Amygdala (tissue), 56 donors: ENCODE measurements at regions not wholly inside any gene's neighbourhood (a gene's known extent, or its start where the extent isn't known, plus 50 kb on each side); places are given as distances from the start of the nearest gene placed in this dataset.

Experiments used
- DNase-seq, 56 donors: peaks; one replicate each; lab custom pipeline; 2025; lab: John Stamatoyannopoulos, UW

DNA sequence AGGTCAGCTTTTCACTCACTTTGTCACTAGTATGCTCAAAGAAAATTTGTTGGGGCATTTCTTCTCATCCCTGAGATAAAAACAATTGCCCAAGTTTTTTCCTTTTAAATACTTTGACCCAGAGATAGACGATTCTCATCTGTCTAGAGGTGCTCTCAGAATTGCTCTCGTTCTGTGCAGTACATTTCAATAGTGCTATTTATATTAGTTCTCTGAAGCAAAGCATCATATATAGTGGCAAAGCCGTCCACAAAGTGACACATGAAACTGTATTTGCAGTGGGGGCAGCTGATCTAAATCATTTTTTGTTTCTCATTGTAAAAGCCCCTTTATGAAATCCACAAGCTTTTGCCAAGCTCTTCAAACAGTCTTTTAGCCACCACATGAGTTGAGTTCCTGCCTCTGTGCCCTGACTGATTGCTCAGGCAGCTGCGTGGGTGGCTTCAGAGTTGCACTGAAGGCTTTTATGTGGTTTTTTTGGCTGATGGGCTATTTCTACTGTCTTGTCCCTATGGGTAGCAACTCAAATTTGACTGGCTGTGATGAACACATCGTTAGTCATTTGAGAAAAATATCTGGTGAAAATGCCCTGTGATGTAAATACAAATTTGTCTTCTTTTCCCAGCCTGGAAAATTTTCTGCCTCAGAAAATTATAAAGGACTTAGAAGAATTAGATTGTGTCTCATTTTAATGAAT lies 119.1 kb upstream of the OTUD4 start:
- DNase-seq: peak in 11 of 56 donors; percentile 0 to 17 (median 3)

DNA sequence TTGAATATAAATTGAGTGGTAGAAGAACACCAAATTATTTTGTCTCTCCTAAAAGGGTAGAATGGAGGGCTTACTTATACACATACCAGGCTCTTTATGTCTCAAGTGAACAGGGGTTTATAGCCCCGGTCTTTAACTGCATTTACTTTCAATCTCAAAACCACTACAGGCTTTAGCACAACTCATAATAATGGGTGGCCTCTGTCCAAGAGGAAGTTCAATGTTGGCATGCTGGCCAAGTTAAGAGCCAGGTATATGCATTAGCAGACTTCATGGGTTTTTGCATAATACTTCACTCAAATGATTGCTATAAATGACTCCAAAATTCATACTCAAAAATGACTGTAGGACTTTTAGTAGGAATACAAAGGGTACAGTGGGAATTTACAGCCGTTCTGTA lies 118.5 kb upstream of the OTUD4 start:
- DNase-seq: no peak

DNA sequence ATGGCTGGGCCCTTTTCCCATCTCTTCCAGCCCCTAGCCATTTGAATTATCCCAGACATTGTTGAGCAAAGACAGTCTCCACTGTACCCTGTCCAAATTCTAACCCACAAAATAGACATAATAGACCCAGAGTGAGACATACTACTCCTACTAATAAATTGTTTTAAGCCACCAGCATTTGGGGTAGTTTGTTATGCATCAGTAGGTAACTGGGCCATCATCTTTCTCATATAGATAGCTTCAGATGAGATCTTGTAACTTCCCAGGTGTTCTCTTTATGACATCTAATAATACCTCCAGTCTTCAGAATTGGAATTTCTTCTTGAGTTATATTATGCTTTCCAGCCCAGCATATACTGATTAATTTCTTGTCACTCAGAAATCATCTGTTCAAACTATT lies 117.2 kb upstream of the OTUD4 start:
- DNase-seq: no peak

DNA sequence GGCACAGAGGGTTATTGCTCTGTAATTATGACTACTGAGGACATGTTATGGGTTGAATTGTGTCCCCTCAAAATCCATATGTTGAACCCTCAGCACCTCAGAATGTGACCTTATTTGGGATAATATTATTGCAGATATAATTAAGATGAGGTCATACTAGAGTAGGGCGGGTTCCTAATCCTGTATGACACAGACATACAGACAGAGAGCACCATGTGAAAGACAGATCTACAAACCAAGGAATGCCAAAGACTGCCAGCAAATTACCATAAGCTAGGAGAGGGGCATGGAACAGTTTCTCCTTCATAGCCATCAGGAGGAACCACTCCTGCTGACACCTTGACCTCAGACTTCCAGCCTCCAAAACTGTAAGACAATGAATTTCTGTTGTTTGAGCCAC lies 115.2 kb upstream of the OTUD4 start:
- DNase-seq: no peak

DNA sequence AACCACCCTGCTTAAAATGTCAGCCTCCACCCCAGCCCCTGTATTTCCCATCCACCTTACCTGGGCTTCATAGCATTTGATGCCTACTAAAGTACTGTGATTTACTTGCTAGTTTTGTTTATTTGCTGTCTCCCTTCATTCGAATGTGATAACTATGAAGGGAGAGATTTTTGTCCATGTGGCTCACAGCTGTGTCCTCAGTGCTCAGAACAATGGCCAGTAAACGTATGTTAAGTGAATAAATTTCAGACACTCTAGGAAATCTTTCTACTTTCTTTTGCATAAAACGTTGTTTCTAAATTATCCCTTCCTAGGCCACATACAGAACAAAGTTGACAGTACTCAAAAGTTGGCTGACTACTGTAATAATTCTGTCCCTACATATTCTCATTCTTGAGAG lies 114.7 kb upstream of the OTUD4 start:
- no peak for DNase-seq

DNA sequence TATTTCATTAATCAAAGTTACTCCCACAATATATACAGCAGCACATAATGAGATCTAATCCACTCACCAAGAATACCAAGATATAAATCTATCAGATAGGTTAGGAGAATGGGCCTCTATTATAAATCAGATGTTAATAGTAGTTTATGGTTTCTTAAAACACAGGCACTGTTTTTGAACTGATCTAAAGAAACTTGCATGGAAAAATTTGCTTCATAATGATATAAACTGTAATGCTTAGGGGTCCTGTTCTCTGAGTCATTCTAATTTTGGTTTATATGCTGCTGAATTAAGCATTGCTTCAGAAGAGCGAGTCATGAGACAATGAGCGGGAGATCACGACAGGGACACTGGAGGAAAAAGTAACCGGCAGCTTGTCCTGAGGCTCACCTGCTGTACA lies 113.3 kb upstream of the OTUD4 start:
- DNase-seq: no peak

DNA sequence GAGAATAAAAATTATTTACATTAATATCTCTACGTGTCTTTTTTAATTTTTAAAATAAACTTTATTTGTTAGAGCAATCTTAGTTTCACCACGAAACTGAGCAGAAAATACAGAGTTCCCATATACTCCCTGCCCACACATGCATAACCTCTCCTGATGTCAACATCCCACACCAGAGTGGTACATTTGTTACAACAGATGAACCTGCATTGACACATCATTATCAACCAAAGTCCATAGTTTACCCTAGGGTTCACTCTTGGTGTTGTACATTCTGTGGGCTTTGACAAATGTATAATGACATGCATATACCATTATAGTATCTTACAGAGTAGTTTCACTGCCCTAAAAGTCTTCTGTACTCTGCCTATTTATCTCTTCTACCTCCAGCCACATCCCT lies 110.6 kb upstream of the OTUD4 start:
- no peak for DNase-seq

DNA sequence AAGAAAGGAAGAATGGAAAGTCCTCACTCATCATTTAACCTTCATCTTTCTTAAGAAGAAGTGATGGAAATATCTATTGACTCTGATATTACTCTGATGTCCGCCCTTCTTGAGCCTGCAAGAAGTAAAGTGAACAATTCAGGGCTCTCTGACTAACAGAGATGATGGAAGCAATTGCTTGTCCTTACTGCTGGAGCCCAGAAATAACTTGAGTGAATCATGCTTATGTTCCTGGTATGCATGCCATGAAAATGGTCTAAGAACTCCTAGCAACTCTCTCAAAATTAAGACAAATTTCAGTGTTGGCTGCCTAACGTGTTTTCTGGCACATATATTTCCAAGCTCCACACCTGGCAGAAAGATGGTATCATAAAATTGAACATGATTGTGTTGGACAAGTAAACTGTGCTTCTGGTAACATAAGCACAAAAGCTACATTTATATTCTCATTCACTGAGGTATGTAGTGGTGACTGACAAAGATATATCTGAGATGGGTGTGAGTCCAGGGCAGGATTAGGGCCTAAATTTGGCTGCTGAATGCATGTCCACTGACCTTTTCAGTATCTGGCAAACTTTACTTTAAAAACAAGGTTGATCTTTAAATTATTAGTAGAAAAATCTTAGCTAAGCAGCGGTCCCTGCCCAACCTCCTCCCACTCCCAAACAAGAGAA lies 109.2 kb upstream of the OTUD4 start:
- DNase-seq: no peak

DNA sequence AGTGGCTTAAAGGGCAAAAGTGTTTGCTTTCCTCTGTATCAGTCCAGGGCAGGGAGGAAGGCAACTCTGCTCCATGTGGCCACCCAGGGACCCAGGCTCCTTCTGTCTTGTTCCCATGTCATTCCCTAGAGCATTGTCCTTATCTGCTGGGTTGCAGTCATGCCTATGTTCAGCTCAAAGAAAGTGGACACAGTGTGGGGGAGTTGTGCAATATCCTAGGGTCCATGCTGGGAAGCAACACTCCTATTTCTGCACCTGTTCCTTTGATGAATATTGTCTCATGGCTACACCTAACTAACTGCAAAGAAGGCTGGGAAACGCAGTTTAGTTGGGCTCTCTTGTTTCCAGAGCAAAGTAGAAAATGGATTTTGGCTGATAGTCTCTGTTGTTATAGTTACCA lies 107.0 kb upstream of the OTUD4 start:
- no peak for DNase-seq

DNA sequence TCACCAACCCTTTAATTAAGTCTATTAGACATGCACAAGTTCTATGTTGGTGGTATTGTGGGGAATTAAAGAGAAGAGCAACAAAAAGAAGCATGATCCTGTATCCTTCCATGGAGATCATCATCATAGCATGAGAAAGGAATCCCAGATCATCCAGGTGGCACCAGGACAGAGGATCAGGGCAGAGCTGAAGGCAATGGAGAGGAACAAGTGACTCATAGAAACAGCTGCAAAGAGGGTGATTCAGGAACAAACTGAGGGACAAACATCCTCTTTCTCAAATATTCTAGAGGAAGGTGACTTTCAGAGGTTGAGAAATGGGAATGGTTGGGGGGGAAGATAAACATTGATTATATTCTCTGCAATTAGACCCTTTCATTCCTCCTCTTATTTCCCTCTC lies 105.5 kb upstream of the OTUD4 start:
- no peak for DNase-seq

DNA sequence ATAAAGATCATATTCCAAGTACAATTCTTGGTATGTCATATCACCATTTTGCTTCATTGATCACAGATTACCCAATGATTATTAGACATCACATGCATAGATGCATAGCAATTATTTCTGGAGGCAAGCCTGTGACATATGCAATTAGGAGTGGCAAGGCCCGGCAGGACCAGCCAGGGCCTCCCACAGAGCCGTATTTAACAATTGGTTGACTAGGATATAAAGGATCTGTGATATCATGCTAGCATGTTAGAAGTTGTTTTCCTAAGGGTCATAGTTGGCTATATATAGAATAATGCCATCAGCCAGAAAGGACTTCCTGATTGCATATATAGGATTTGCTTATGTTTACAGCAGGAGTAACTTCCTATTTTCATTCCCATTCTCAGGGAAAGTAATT lies 103.5 kb upstream of the OTUD4 start:
- no peak for DNase-seq

DNA sequence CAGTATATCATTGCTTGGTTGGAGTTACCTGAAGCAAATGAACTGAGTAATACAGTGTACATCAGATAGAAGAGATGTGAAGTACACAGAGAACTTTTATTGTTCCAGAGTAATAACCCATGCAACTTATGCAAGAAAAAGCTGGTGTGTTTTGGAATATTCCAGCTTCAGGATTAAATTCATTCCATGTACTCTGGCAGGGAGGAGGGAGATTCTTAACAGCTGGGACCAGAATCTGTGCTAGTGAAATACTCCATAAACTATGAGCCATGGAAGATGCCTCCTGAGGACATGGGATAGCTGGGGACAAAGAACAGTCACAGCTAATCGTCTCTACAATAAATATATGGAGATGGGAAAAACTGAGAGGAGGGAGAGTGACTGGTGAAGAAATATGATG lies 101.6 kb upstream of the OTUD4 start:
- DNase-seq: no peak

DNA sequence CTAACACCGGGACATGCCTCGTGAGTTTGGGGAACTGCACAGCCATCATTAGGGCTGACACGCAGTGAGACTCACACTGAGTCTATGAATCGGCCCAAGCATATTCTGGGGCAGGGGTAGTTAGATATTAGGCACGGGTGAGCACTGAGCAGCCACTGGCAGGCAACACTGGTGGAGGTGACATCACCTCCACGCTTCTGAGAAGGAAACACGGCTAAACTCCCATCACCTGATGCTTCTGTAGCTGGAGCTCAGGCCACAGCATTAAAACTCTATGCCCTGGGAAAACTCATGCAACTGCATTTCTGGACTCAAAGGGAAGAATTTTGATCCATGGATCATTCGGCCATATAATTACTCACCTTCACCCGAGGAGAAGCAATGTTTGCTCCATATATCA lies 100.8 kb upstream of the OTUD4 start:
- no peak for DNase-seq

DNA sequence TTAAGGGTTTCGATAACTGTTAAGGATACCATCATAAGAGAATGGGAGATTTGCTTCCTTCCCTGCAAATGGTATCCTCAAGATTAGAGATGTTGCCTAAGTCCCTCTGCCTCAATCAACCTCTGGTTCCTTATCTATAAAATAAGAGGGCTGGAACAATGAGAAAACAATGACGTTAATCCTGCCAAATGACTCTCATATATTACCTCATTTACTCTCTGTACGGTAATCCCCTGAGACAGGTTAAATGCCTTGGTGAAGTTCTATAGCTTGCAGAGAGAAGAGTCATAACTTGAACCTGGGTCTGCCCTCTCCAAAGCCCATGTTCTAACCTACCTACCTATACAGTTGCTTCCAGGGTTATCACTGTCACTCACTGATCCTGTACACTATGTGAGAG lies 100.2 kb upstream of the OTUD4 start:
- no peak for DNase-seq

DNA sequence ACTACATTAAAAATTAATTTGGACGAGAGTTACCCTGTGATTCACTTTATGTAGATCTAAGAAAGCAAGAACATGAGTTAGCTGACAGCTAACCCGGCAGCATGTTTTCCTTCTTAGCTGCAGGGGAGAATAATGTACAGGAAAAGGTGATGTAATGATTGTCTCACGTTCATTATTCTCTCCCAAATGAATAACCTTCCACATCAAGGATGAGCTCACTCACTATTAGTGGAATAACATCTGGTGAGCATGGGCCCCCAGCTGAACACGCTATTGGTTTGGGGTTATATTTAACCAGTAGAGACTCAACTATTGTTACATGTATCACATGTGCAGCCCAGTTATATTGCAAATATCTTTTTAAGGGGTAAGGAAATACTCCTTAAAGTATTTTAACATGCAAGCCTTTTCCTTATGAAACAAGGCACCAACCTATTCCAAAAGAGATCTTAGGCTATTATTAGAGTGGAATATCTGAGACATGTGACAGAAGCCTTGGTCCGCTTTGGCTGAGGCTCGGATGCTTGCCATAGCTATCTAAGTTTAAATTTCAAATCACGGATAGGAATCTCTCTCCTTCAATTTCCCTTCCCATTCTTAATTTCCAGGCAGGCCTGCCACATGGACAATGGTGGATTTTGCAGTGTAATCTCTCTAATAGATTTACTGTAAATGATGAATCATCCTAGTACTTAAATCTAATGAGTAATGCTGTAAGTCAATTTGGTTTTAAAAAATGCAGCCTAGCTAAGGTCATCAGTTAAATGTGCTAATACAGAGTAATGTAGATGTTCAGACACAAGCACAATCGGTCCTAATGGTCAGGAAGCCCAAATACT lies 99.0 kb upstream of the OTUD4 start:
- DNase-seq: no peak

DNA sequence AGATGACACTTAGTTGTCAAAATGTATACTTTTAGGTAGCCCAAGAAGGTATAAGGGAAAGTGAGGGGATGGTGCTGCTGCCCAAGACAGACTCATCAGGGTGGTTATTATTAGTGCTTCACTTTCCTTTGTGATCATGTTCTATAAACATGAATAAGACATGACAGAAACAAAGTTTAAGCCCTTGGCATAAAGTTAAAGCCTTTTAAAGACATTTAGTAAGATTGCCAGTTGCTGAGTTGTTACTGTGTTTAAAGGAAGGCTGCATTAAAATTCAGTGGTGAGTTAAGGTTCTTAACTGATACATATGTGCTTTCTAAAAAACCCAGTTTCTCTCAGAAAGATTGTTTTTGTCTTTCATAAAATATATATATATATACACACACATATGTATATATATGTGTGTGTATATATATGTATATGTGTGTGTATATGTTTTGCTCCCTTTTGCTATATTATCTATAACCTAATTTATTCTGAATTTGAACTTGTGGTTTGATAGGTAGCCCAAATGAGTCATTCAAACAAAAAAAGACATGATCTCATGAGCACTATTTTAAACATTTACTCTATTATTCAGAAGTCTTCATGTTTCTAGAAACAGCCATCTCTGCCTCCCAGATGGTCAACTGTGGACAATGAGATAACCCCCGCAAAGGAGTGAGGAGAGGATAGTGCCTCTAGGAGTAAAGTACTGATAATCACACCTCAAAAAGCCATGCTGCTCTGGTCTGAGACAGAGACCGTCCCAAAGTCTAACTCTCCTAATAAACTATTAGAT lies 98.1 kb upstream of the OTUD4 start:
- DNase-seq: no peak

DNA sequence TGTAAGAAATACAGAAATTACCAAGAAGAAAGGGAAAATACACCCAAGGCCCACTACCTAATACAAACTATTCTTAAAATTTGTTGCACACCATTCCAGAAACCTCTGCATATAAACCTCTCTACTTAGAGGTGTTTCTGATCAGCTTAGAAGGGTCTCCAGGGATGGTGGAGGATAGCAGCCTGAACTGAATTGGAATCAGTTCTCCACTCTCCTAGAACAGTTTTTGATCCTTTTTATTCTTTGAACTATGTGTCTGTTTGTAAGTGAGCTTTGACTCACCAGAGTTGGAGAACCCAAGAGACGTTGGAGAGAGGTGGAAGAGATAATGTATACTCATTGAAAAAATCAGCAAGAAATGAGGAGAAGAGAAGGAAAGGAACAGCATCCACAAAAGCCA lies 96.6 kb upstream of the OTUD4 start:
- no peak for DNase-seq

DNA sequence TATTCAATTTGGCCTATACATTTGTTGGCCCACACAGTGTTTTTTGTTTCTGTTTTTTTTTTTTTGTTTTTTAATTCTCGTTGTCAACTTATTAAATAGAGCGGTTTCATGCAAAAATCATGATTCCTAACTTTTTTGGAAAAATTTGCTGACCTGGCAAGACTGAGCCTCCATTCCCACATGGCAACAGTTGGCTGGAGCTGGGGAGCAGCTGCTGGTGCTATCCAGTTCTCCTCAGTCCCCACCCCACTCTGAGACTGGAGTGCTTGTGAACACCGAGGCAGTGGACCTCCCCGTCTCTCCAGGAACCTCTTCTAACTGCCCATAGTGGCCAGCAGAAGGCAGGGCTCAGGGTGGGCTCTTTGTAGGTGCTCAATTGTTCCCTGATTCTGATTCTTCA lies 95.7 kb upstream of the OTUD4 start:
- DNase-seq: no peak

DNA sequence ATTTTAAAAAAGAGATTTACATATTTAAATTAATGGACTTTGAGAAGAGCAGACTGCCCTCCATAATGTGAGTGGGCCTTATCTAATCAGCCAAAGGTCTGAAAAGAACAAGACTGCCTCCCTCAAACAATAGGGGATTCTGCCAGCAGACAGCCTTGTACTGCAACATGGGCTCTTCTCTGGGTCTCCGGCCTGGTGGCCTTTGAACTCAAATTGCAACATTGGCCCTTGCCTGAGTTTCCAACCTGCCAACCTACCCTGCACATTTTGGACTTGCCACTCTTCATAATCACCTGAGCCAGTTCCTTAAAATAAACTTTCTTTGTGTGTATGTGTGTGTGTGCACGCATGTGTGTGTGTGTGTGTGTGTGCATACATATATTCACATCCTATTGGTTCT lies 90.8 kb upstream of the OTUD4 start:
- no peak for DNase-seq

DNA sequence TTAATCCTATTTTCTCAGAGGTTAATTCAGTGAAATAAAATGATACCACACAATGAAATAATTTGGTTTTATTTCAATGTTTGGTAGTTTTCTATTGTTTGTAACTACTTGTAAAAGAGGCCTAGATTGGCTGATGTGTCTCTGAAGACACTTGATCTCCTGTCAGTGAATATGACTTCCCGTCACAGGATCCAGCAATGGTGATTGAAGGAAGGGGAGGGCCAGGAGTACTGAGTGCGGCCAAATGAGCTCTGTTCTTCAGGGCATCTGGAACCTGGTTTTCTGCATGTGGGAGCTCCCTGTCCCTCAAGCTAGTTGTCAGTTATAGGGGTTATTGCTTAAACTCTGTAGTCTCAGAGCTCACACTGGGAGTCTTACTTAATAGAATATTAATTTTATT lies 86.5 kb upstream of the OTUD4 start:
- DNase-seq: no peak

DNA sequence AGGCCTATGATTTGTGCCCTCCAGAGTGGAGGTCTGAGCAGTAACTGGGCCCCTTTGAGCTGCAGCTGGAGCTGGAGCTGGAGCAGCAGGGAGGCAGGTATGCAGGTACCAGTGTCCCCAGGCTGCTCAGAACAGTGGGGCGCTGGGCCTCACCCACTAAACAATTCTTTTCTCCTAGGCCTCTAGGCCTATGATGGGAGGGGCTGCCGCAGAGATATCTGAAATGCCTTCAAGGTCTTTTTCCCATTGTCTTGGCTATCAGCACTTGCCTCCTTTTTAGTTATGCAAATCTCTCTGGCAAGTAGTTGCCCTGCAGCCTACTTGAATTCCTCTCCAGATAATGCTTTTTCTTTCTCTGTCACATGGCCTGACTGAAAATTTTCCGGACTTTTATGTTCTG lies 79.7 kb upstream of the OTUD4 start:
- no peak for DNase-seq
